HFF-Myc (cell line): ENCODE measurements at regions not wholly inside any gene's neighbourhood (a gene's known extent, or its start where the extent isn't known, plus 50 kb on each side); places are given as distances from the start of the nearest gene placed in this dataset.

ENCODE experiments used
- DNase-seq: peaks from one replicate; pipeline ENCODE4 v3.0.0-alpha.2; 2011; ENCODE audit warnings: low read depth; ENCODE audit errors: extremely low read depth
- H3K4me3 ChIP-seq: replicated peaks from 2 replicates; pipeline ENCODE4 v1.5.1; 2011; ENCODE audit warnings: low read depth, mild to moderate bottlenecking, control low read depth, low read length
- TF ChIP-seq, protein P1 (sequence below): IDR thresholded peaks from 2 replicates; pipeline ENCODE4 v1.5.1; 2012; ENCODE audit warnings: mild to moderate bottlenecking, low read depth, low read length, control low read depth; ENCODE audit errors: missing control alignments

DNA sequence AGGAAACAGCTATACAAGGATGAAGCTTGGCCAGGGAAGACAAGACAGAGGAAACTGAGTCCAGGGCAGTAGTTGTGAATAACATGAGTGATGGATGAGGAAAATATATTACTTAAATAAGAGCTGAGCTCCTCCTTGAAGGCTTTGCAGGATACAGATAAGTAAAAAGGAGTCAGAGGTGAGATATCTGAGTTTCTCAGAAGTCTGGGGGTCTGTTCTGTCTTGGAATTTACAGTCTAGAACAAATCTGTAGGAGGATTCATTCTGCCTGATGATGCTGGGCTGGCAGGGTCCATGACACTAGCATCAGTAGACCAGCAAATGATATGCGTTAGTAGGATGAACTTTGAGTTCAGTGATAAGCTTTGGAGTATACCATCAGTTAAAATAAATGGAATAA is 266.1 kb upstream of the POGK start:
- DNase-seq, result no peak
- no peak overlapping the region for H3K4me3 ChIP-seq
- TF ChIP-seq, protein P1, sequence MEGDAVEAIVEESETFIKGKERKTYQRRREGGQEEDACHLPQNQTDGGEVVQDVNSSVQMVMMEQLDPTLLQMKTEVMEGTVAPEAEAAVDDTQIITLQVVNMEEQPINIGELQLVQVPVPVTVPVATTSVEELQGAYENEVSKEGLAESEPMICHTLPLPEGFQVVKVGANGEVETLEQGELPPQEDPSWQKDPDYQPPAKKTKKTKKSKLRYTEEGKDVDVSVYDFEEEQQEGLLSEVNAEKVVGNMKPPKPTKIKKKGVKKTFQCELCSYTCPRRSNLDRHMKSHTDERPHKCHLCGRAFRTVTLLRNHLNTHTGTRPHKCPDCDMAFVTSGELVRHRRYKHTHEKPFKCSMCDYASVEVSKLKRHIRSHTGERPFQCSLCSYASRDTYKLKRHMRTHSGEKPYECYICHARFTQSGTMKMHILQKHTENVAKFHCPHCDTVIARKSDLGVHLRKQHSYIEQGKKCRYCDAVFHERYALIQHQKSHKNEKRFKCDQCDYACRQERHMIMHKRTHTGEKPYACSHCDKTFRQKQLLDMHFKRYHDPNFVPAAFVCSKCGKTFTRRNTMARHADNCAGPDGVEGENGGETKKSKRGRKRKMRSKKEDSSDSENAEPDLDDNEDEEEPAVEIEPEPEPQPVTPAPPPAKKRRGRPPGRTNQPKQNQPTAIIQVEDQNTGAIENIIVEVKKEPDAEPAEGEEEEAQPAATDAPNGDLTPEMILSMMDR, result no peak

GRCh38 chr1:166579557-166580501 is 259.4 kb upstream of the POGK start:
- TF ChIP-seq, protein P1, result no peak
- no peak overlapping the region for H3K4me3 ChIP-seq
- no peak for DNase-seq

DNA sequence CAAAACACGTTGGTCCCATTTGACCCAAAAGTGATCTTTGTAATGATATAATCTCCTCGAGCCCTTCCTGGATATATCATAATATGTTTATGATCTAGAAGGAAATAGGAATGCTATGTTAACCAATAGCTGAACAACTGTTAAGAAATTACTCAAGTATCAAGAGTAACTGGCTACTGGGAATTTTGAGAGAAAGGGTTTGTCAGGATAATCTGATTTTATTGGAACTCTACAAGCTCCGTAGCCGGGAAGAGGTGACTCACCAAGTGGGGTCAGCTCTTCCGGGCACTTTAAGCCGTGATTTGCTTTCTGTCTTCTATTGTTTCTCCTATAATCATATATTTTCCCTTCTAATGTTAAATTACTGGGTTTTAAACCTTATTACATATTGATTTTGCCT is 250.5 kb upstream of the POGK start:
- no peak overlapping the region for H3K4me3 ChIP-seq
- DNase-seq, result no peak
- TF ChIP-seq, protein P1, result no peak

DNA sequence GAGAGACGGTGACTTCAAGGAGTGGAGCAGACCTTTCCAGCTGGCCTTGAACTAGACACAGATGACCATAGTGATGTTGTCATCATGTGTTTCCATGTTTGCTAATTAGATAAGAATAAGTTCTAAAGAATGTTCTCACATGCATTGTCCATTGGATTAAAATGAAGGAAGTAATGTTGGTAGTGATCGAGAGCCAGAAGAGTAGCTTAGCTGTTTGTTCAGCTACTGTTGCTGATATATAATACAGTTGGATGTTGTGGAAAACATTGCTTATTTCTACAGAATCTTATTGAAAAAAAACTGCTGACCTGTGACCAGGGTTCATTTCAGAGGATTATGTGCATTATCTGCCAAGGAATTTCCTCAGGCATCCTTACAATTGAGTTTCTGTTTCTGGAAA is 249.1 kb upstream of the POGK start:
- no peak for DNase-seq
- no peak overlapping the region for H3K4me3 ChIP-seq
- TF ChIP-seq, protein P1, result no peak

DNA sequence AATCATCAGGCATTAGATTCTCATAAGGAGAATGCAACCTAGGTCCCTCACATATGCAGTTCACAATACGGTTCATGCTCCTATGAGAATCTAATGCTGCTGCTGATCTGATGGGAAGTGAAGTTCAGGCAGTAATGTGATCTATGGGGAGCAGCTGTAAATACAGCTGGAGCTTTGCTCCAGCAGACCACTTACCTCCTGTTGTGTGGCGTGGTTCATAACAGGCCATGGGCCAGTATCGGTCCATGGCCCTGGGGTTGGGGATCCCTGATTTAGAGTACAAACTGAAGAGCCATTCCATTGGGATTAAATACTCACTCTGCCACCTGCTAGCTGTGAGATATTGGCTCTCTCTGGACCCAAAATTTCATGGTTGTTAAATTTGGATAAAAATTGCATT is 244.6 kb upstream of the POGK start:
- no peak overlapping the region for H3K4me3 ChIP-seq
- TF ChIP-seq, protein P1, result no peak
- no peak for DNase-seq

GRCh38 chr1:166597516-166597915 is 241.8 kb upstream of the POGK start:
- no peak for DNase-seq
- no peak overlapping the region for H3K4me3 ChIP-seq
- TF ChIP-seq, protein P1, result no peak
